HepG2 (cell line): ENCODE measurements at regions not wholly inside any gene's neighbourhood (a gene's known extent, or its start where the extent isn't known, plus 50 kb on each side); places are given as distances from the start of the nearest gene placed in this dataset.

Experiments
- ARNTL ChIP-seq: sonication (generic); formaldehyde crosslinking; IDR thresholded peaks from 2 replicates; pipeline ENCODE4 v1.4.0; 2020; ENCODE audit warnings: mild to moderate bottlenecking, missing genetic modification reagents
- BRF2 ChIP-seq: sonication (generic); formaldehyde crosslinking; IDR thresholded peaks from 2 replicates; pipeline ENCODE4 v1.8.1; 2022; ENCODE audit warnings: mild to moderate bottlenecking, missing genetic modification reagents
- CEBPB ChIP-seq: IDR thresholded peaks from 2 replicates; pipeline ENCODE4 v1.6.1; 2011; ENCODE audit warnings: low read depth, low read length, improper control_type of control experiment, borderline replicate concordance
- CERS6 ChIP-seq: sonication (generic); formaldehyde crosslinking; IDR thresholded peaks from 2 replicates; pipeline ENCODE4 v1.5.0; 2020; ENCODE audit warnings: missing genetic modification reagents
- CTCF ChIP-seq: sonication (generic); formaldehyde crosslinking; IDR thresholded peaks from 2 replicates; pipeline ENCODE4 v1.5.0; 2020; ENCODE audit warnings: mild to moderate bottlenecking, missing genetic modification reagents, moderate library complexity
- JUN ChIP-seq: sonication (generic); formaldehyde crosslinking; IDR thresholded peaks from 2 replicates; pipeline ENCODE4 v1.4.0; 2020; ENCODE audit warnings: mild to moderate bottlenecking, missing genetic modification reagents
- RAD51 ChIP-seq: fragments of 450-650 bp; IDR thresholded peaks from 2 replicates; pipeline ENCODE4 v1.6.1; 2016; ENCODE audit warnings: borderline replicate concordance
- SRF ChIP-seq: IDR thresholded peaks from 2 replicates; pipeline ENCODE4 v1.6.1; 2011; ENCODE audit warnings: mild to moderate bottlenecking, low read depth, low read length, moderate library complexity
- TCF7 ChIP-seq: sonication (generic); IDR thresholded peaks from 2 replicates; pipeline ENCODE4 v1.6.1; 2016; ENCODE audit warnings: antibody characterized with exemption, low read depth
- ZBTB1 ChIP-seq: sonication (generic); formaldehyde crosslinking; IDR thresholded peaks from 2 replicates; pipeline ENCODE4 v1.4.0; 2020; ENCODE audit warnings: missing genetic modification reagents, borderline replicate concordance
- ZBTB37 ChIP-seq: sonication (generic); formaldehyde crosslinking; IDR thresholded peaks from 2 replicates; pipeline ENCODE4 v1.4.0; 2020; ENCODE audit warnings: mild to moderate bottlenecking, missing genetic modification reagents
- ZFP36 ChIP-seq: fragments of 150-350 bp; IDR thresholded peaks from 2 replicates; pipeline ENCODE4 v1.6.1; 2018; ENCODE audit warnings: borderline replicate concordance, low read length, low read depth; ENCODE audit not compliant: partially characterized antibody

GRCh38 chr3:150309257-150309542, 98.9 kb upstream of the TSC22D2 start:
- TF ChIP-seq RAD51 = no peak
- TF ChIP-seq CTCF = no peak
- no peak for TF ChIP-seq SRF
- no peak for TF ChIP-seq BRF2
- no peak for TF ChIP-seq TCF7
- no peak for TF ChIP-seq ZBTB37 (CRISPR knock-in tag)
- TF ChIP-seq CERS6 (CRISPR knock-in tag) = no peak
- no peak for TF ChIP-seq ARNTL (CRISPR knock-in tag)
- TF ChIP-seq ZBTB1 (CRISPR knock-in tag) = no peak
- no peak for TF ChIP-seq ZFP36
- TF ChIP-seq CEBPB = no peak
- no peak for TF ChIP-seq JUN
